RWPE2 (cell line): ENCODE measurements at regions not wholly inside any gene's neighbourhood (a gene's known extent, or its start where the extent isn't known, plus 50 kb on each side); places are given as distances from the start of the nearest gene placed in this dataset.

Experiments used
- ATAC-seq: fragments of 200-7000 bp; cut with Tn5 transposase; 3 replicates; pipeline ENCODE4 v1.9.1; 2021; ENCODE audit warnings: low read depth
- DNase-seq: peaks from one replicate; pipeline ENCODE4 v3.0.0-alpha.2; 2020; ENCODE audit warnings: low spot score
- H3K27ac ChIP-seq: fragments of 450-650 bp; 2 replicates; pipeline ENCODE4 v1.5.1; 2017; ENCODE audit warnings: mild to moderate bottlenecking; ENCODE audit not compliant: poor library complexity, severe bottlenecking
- H3K27me3 ChIP-seq: fragments of 250-450 bp; sonication (Bioruptor Pico); 2 replicates; pipeline ENCODE4 v1.5.1; 2021; ENCODE audit warnings: mild to moderate bottlenecking, moderate library complexity; ENCODE audit not compliant: insufficient read depth, poor library complexity, severe bottlenecking
- H3K36me3 ChIP-seq: fragments of 250-450 bp; sonication (Bioruptor Pico); 2 replicates; pipeline ENCODE4 v1.5.1; 2020; ENCODE audit warnings: low read depth, mild to moderate bottlenecking, moderate library complexity
- H3K4me1 ChIP-seq: fragments of 250-450 bp; sonication (Bioruptor Pico); 2 replicates; pipeline ENCODE4 v1.5.1; 2021; ENCODE audit warnings: mild to moderate bottlenecking, moderate library complexity; ENCODE audit not compliant: insufficient read depth, poor library complexity, severe bottlenecking
- H3K4me3 ChIP-seq: fragments of 250-450 bp; sonication (Bioruptor Pico); 2 replicates; pipeline ENCODE4 v1.5.1; 2021; ENCODE audit warnings: mild to moderate bottlenecking, moderate library complexity; ENCODE audit not compliant: severe bottlenecking
- H3K9me3 ChIP-seq: fragments of 250-450 bp; sonication (Bioruptor Pico); 2 replicates; pipeline ENCODE4 v1.5.1; 2021; ENCODE audit warnings: mild to moderate bottlenecking, moderate library complexity; ENCODE audit not compliant: severe bottlenecking
- TF ChIP-seq, protein P1 (sequence below): fragments of 450-650 bp; IDR thresholded peaks from one replicate; pipeline ENCODE4 v1.5.1; 2017; ENCODE audit warnings: mild to moderate bottlenecking, moderate library complexity; ENCODE audit not compliant: poor library complexity, severe bottlenecking

DNA sequence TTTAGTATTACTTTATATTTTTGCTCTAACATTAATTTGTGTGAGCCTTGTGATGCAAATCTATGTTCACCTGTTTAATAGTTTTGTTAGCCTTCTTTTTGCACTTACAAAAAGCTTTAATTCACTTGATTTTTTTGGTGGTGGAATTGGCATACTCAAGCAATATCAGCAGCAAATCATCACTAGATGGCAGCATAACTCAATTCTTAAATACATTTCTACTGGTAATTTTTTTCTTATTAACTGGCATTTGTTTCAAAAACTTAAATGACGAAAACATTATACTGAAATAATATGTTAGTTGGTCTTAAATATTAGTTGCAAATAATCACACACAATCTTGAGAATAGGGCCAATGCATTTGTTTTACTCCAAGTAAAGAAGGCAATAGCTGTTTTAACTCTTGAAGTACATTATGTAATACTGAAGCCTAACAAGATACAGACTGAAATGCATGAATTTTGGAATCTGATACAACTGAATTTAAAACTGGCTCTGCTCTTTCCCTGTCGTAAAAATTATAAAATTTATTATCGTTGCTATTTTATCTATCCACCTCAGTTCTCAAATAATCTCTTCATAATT, 151.5 kb downstream of the ATXN7L3B start:
- no peak overlapping the region for H3K4me3 ChIP-seq
- no peaks in the 10 kb centered on the region for H3K9me3 ChIP-seq
- H3K4me1 ChIP-seq = no peaks in the 10 kb centered on the region
- TF ChIP-seq, protein P1, sequence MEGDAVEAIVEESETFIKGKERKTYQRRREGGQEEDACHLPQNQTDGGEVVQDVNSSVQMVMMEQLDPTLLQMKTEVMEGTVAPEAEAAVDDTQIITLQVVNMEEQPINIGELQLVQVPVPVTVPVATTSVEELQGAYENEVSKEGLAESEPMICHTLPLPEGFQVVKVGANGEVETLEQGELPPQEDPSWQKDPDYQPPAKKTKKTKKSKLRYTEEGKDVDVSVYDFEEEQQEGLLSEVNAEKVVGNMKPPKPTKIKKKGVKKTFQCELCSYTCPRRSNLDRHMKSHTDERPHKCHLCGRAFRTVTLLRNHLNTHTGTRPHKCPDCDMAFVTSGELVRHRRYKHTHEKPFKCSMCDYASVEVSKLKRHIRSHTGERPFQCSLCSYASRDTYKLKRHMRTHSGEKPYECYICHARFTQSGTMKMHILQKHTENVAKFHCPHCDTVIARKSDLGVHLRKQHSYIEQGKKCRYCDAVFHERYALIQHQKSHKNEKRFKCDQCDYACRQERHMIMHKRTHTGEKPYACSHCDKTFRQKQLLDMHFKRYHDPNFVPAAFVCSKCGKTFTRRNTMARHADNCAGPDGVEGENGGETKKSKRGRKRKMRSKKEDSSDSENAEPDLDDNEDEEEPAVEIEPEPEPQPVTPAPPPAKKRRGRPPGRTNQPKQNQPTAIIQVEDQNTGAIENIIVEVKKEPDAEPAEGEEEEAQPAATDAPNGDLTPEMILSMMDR = peak; percentile 77
- DNase-seq (no peak), ATAC-seq (no peak)
- no peak overlapping the region for H3K27ac ChIP-seq
- H3K36me3 ChIP-seq = no peaks in the 10 kb centered on the region
- no peaks in the 10 kb centered on the region for H3K27me3 ChIP-seq

DNA sequence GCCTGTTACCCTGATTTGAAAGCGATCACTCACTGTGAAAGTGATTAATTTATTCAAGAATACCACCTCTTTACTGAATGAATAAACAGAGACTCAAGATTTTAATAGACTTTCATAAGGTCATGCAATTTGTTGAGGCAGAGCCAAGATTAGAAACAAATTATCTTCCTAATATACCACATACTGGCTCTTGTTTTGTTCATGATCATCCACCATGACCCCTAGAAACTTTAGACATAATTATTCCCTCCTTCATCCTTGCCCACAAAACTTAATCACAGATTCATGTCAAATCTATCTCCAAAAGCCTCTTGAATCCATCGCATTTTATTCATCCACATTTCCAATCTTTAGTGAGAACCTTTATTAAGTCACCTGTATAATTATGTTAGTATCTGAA, 152.3 kb downstream of the ATXN7L3B start:
- H3K9me3 ChIP-seq = no peaks in the 10 kb centered on the region
- no peaks in the 10 kb centered on the region for H3K27me3 ChIP-seq
- H3K4me3 ChIP-seq = no peak overlapping the region
- no peaks in the 10 kb centered on the region for H3K36me3 ChIP-seq
- no peak for ATAC-seq
- no peak overlapping the region for H3K27ac ChIP-seq
- DNase-seq = no peak
- TF ChIP-seq, protein P1 = no peak
- H3K4me1 ChIP-seq = no peaks in the 10 kb centered on the region

DNA sequence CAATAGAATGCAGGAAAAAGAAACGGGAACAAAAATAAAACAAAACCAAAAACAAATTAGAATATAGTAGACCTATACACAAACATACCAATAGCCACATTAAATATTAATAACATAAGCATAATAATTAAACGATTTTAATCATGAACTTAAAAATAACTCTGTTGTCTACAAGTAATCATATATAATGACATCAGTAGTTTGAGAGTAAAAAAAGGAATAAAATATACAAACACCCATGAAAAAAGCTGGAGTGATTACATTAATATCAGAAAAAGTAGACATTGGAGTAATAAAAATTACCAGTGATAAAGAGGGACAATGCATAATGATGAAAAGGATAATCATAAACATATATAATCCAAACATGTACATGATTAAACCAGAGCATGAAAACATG, 181.8 kb downstream of the ATXN7L3B start:
- no peak for ATAC-seq
- Histone ChIP-seq H3K4me1 (no peaks in the 10 kb centered on the region), H3K27ac (no peak overlapping the region), H3K4me3 (no peak overlapping the region), H3K27me3 (no peaks in the 10 kb centered on the region), H3K9me3 (no peaks in the 10 kb centered on the region), H3K36me3 (no peaks in the 10 kb centered on the region)
- DNase-seq = no peak
- TF ChIP-seq, protein P1 = no peak

DNA sequence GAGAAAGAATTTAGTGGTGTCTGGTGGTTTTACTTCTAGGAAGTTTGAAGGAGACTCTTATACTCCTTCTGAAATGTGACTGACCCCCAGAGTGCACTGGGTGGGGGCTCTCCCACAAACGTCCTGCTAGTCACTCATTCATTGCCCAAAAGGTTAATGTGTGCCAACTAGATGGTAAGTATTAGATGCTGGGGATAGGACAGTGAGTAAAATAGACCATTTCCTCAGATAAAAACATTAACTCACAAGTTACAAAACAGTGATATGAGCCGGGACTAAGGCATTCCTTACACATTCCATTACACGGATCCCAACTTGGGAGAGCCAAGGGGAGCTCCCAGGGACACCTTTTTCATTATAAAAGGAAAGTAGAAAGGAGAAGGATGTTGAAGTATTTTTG, 185.1 kb downstream of the ATXN7L3B start:
- Histone ChIP-seq H3K4me3 (no peak overlapping the region), H3K27ac (no peak overlapping the region), H3K27me3 (no peaks in the 10 kb centered on the region), H3K4me1 (no peaks in the 10 kb centered on the region), H3K36me3 (no peaks in the 10 kb centered on the region), H3K9me3 (no peaks in the 10 kb centered on the region)
- DNase-seq (no peak), ATAC-seq (no peak)
- TF ChIP-seq, protein P1 = no peak

DNA sequence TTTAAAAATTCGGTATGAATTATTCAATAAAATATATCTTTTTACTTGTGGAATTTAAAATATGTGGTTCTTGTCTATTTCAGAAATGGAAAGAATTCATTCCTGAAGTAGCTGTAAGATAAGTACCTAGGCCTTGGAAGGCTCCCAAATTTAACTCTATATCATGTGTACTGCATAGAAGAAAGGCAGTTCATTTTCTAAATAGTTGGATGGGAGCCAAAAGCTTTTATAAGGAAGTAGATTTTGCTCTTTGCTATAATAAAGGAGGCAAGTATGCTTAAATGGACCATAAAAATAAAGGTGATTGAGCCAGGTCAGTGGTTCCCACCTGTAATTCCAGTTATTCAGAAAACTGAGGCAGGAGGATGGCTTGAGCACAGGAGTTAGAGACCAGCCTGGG, 187.5 kb downstream of the ATXN7L3B start:
- Histone ChIP-seq H3K4me3 (no peak overlapping the region), H3K27ac (no peak overlapping the region), H3K4me1 (no peaks in the 10 kb centered on the region), H3K27me3 (no peaks in the 10 kb centered on the region), H3K9me3 (no peaks in the 10 kb centered on the region), H3K36me3 (no peaks in the 10 kb centered on the region)
- TF ChIP-seq, protein P1 = no peak
- no peak for DNase-seq
- no peak for ATAC-seq
